ENCODE measurements at regions not wholly inside any gene's neighbourhood (a gene's known extent, or its start where the extent isn't known, plus 50 kb on each side); places are given as distances from the start of the nearest gene placed in this dataset.

GRCh38 chr6:153644000-153644399 is 395.0 kb upstream of the OPRM1 start:
- H3K27me3 Mint-ChIP-seq (ENCODE audit: insufficient read depth): no peaks in the 10 kb centered on the region
- no peaks in the 10 kb centered on the region for H3K36me3 Mint-ChIP-seq (ENCODE audit: low read depth)
- no peak for DNase-seq (ENCODE audit: low spot score)
- H3K9me3 Mint-ChIP-seq: no peaks in the 10 kb centered on the region
- intact Hi-C loops (cut with micrococcal nuclease): no loop called here
- H3K27ac Mint-ChIP-seq: no peak overlapping the region
- H3K4me3 Mint-ChIP-seq: no peak overlapping the region
- H3K4me1 Mint-ChIP-seq (ENCODE audit: low read depth): no peaks in the 10 kb centered on the region

- H3K36me3 Mint-ChIP-seq (ENCODE audit: low read depth): no peaks in the 10 kb centered on the region
Measured at GRCh38 chr6:153634416-153634815, 404.6 kb upstream of the OPRM1 start.

GRCh38 chr6:153625089-153625488 is 414.0 kb upstream of the OPRM1 start:
- no peaks in the 10 kb centered on the region for H3K27me3 Mint-ChIP-seq (ENCODE audit: insufficient read depth)
- no peak for DNase-seq (ENCODE audit: low spot score)

More at GRCh38 chr6:153634416-153634815, 404.6 kb upstream of the OPRM1 start:
- Mint-ChIP-seq H3K4me1 (ENCODE audit: low read depth) (no peaks in the 10 kb centered on the region), H3K27ac (no peak overlapping the region), H3K9me3 (no peaks in the 10 kb centered on the region), H3K4me3 (no peak overlapping the region), H3K27me3 (ENCODE audit: insufficient read depth) (no peaks in the 10 kb centered on the region)
- intact Hi-C loops (cut with micrococcal nuclease): no loop called here
- DNase-seq (ENCODE audit: low spot score): no peak

GRCh38 chr6:153624528-153624927 is 414.5 kb upstream of the OPRM1 start:
- no peak overlapping the region for H3K4me3 Mint-ChIP-seq
- no peaks in the 10 kb centered on the region for H3K9me3 Mint-ChIP-seq
- H3K36me3 Mint-ChIP-seq (ENCODE audit: low read depth): no peaks in the 10 kb centered on the region
- intact Hi-C loops (cut with micrococcal nuclease): no loop called here
- H3K27me3 Mint-ChIP-seq (ENCODE audit: insufficient read depth): no peaks in the 10 kb centered on the region
- no peak for DNase-seq (ENCODE audit: low spot score)
- H3K4me1 Mint-ChIP-seq (ENCODE audit: low read depth): no peaks in the 10 kb centered on the region
- H3K27ac Mint-ChIP-seq: no peak overlapping the region

More at GRCh38 chr6:153625089-153625488, 414.0 kb upstream of the OPRM1 start:
- intact Hi-C loops (cut with micrococcal nuclease): no loop called here
- Mint-ChIP-seq H3K4me3 (no peak overlapping the region), H3K27ac (no peak overlapping the region), H3K9me3 (no peaks in the 10 kb centered on the region), H3K4me1 (ENCODE audit: low read depth) (no peaks in the 10 kb centered on the region), H3K36me3 (ENCODE audit: low read depth) (no peaks in the 10 kb centered on the region)

- DNase-seq (ENCODE audit: low spot score): no peak
Measured at GRCh38 chr6:153623496-153623895, 415.5 kb upstream of the OPRM1 start.

GRCh38 chr6:153621491-153621890 is 417.5 kb upstream of the OPRM1 start:
- H3K4me3 Mint-ChIP-seq: no peak overlapping the region
- H3K4me1 Mint-ChIP-seq (ENCODE audit: low read depth): no peaks in the 10 kb centered on the region
- no peaks in the 10 kb centered on the region for H3K27me3 Mint-ChIP-seq (ENCODE audit: insufficient read depth)
- no peaks in the 10 kb centered on the region for H3K9me3 Mint-ChIP-seq
- H3K27ac Mint-ChIP-seq: no peak overlapping the region
- no peak for DNase-seq (ENCODE audit: low spot score)
- H3K36me3 Mint-ChIP-seq (ENCODE audit: low read depth): no peaks in the 10 kb centered on the region
- intact Hi-C loops (cut with micrococcal nuclease): no loop called here

More at GRCh38 chr6:153623496-153623895, 415.5 kb upstream of the OPRM1 start:
- Mint-ChIP-seq H3K4me1 (ENCODE audit: low read depth) (no peaks in the 10 kb centered on the region), H3K27me3 (ENCODE audit: insufficient read depth) (no peaks in the 10 kb centered on the region), H3K4me3 (no peak overlapping the region), H3K9me3 (no peaks in the 10 kb centered on the region), H3K27ac (no peak overlapping the region), H3K36me3 (ENCODE audit: low read depth) (no peaks in the 10 kb centered on the region)
- intact Hi-C loops (cut with micrococcal nuclease): no loop called here

GRCh38 chr6:153621070-153621469 is 418.0 kb upstream of the OPRM1 start:
- no peaks in the 10 kb centered on the region for H3K36me3 Mint-ChIP-seq (ENCODE audit: low read depth)
- intact Hi-C loops (cut with micrococcal nuclease): no loop called here
- no peak for DNase-seq (ENCODE audit: low spot score)
- H3K27me3 Mint-ChIP-seq (ENCODE audit: insufficient read depth): no peaks in the 10 kb centered on the region
- no peak overlapping the region for H3K27ac Mint-ChIP-seq
- no peaks in the 10 kb centered on the region for H3K4me1 Mint-ChIP-seq (ENCODE audit: low read depth)
- H3K4me3 Mint-ChIP-seq: no peak overlapping the region
- H3K9me3 Mint-ChIP-seq: no peaks in the 10 kb centered on the region

GRCh38 chr6:153618371-153619322 is 420.4 kb upstream of the OPRM1 start:
- no peak for DNase-seq (ENCODE audit: low spot score)
- H3K9me3 Mint-ChIP-seq: no peaks in the 10 kb centered on the region
- no peaks in the 10 kb centered on the region for H3K36me3 Mint-ChIP-seq (ENCODE audit: low read depth)
- no peaks in the 10 kb centered on the region for H3K27me3 Mint-ChIP-seq (ENCODE audit: insufficient read depth)
- no peak overlapping the region for H3K4me3 Mint-ChIP-seq
- H3K4me1 Mint-ChIP-seq (ENCODE audit: low read depth): no peaks in the 10 kb centered on the region
- intact Hi-C loops (cut with micrococcal nuclease): no loop called here
- H3K27ac Mint-ChIP-seq: no peak overlapping the region

GRCh38 chr6:153616506-153616905 is 422.5 kb upstream of the OPRM1 start:
- Mint-ChIP-seq H3K27ac (no peak overlapping the region), H3K27me3 (ENCODE audit: insufficient read depth) (no peaks in the 10 kb centered on the region), H3K4me3 (no peak overlapping the region), H3K36me3 (ENCODE audit: low read depth) (no peaks in the 10 kb centered on the region), H3K9me3 (no peaks in the 10 kb centered on the region), H3K4me1 (ENCODE audit: low read depth) (no peaks in the 10 kb centered on the region)
- intact Hi-C loops (cut with micrococcal nuclease): no loop called here
- DNase-seq (ENCODE audit: low spot score): no peak

- DNase-seq (ENCODE audit: low spot score): no peak
- intact Hi-C loops (cut with micrococcal nuclease): no loop called here
- Mint-ChIP-seq H3K27me3 (ENCODE audit: insufficient read depth) (no peaks in the 10 kb centered on the region), H3K27ac (no peak overlapping the region), H3K9me3 (no peaks in the 10 kb centered on the region), H3K4me1 (ENCODE audit: low read depth) (no peaks in the 10 kb centered on the region), H3K36me3 (ENCODE audit: low read depth) (no peaks in the 10 kb centered on the region), H3K4me3 (no peak overlapping the region)
Measured at GRCh38 chr6:153613719-153614455, 425.2 kb upstream of the OPRM1 start.

GRCh38 chr6:153602401-153602800 is 436.6 kb upstream of the OPRM1 start:
- Mint-ChIP-seq H3K36me3 (ENCODE audit: low read depth) (no peaks in the 10 kb centered on the region), H3K4me3 (no peak overlapping the region), H3K27me3 (ENCODE audit: insufficient read depth) (no peaks in the 10 kb centered on the region), H3K4me1 (ENCODE audit: low read depth) (no peaks in the 10 kb centered on the region), H3K27ac (no peak overlapping the region), H3K9me3 (no peaks in the 10 kb centered on the region)
- intact Hi-C loops (cut with micrococcal nuclease): no loop called here
- no peak for DNase-seq (ENCODE audit: low spot score)

GRCh38 chr6:153599901-153600300 is 439.1 kb upstream of the OPRM1 start:
- no peaks in the 10 kb centered on the region for H3K4me1 Mint-ChIP-seq (ENCODE audit: low read depth)
- no peak overlapping the region for H3K4me3 Mint-ChIP-seq
- no peaks in the 10 kb centered on the region for H3K27me3 Mint-ChIP-seq (ENCODE audit: insufficient read depth)
- no peak overlapping the region for H3K27ac Mint-ChIP-seq
- DNase-seq (ENCODE audit: low spot score): no peak
- intact Hi-C loops (cut with micrococcal nuclease): no loop called here
- H3K36me3 Mint-ChIP-seq (ENCODE audit: low read depth): no peaks in the 10 kb centered on the region
- no peaks in the 10 kb centered on the region for H3K9me3 Mint-ChIP-seq

GRCh38 chr6:153595903-153596302 is 443.1 kb upstream of the OPRM1 start:
- Mint-ChIP-seq H3K4me1 (ENCODE audit: low read depth) (peaks cover 5% of the 10 kb centered on the region), H3K36me3 (ENCODE audit: low read depth) (no peaks in the 10 kb centered on the region), H3K27ac (no peak overlapping the region), H3K27me3 (ENCODE audit: insufficient read depth) (peaks cover 3% of the 10 kb centered on the region), H3K9me3 (no peaks in the 10 kb centered on the region), H3K4me3 (no peak overlapping the region)
- no peak for DNase-seq (ENCODE audit: low spot score)
- intact Hi-C loops (cut with micrococcal nuclease): no loop called here
